GM18498 (cell line): ENCODE measurements at regions not wholly inside any gene's neighbourhood (a gene's known extent, or its start where the extent isn't known, plus 50 kb on each side); places are given as distances from the start of the nearest gene placed in this dataset.

Experiments used
- ATAC-seq: cut with Tn5 transposase; IDR thresholded peaks from one replicate; pipeline ENCODE4 v1.9.1; 2021; ENCODE audit warnings: mild to moderate bottlenecking, moderate library complexity; ENCODE audit not compliant: unreplicated experiment

DNA sequence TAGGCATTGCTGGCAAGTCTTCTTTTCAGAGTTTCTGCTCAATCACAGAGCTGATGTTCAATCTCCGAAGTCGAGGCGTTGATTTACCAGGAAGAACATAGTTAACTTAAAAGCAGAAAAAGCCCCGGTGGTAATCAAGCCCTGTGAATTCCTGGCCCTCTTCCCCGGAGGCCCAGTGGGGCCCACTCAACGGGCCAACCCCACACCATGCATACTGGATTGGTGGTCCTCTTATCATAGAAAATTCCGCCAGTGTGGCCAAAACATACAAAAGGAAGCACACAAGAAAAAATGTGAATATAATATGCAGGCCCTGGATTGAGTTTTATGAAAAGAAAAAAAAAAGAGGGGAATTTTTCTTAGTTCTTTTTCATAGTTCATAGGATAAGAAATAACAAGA, 873.0 kb upstream of the NR2F2 start:
- no peak for ATAC-seq

DNA sequence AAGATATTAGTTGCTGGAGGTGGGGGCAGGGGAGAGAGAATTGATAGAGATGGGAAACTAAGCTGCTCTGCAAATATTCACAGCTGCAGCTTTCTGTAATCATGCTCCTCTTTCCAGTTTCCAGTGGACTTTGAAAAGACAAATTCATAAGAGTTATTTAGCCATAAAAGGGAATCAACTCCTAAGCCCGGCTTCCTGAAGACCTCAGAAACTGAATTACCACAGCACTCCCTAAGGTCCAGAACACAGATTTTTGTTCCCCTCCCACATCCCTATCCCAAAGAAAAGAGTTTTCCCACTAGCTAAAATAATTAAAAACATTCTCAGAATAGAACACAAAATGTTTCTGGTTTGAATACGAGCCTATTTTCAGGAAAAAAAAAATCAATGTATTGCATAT, 871.8 kb upstream of the NR2F2 start:
- ATAC-seq, result no peak

- no peak for ATAC-seq
Measured at GRCh38 chr15:95459273-95459672, 871.2 kb upstream of the NR2F2 start.

GRCh38 chr15:95464509-95464908, 866.0 kb upstream of the NR2F2 start:
- ATAC-seq, result no peak

GRCh38 chr15:95468820-95469219, 861.7 kb upstream of the NR2F2 start:
- ATAC-seq, result no peak

- no peak for ATAC-seq
Measured at GRCh38 chr15:95469496-95470000, 861.0 kb upstream of the NR2F2 start.

DNA sequence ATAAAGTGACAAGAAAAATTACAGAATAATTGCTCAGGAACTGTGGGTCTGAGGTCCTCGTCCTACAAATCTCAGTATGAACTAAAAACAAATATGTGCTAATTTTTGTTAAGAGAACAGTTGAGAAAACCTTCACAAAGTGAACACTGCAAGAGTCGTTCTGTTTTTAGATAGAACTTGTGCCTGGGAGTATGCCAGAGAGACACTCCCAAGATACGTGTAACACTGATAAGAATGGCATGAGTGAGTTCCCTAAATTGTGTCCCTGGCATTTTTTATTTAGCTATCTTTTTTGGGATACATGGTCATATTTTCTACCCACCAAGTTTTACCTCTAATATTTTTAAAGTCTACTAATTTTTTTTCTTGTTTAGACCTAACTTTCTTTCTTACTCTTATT, 860.0 kb upstream of the NR2F2 start:
- no peak for ATAC-seq

- ATAC-seq, result no peak
Measured at GRCh38 chr15:95470997-95471689, 859.4 kb upstream of the NR2F2 start.

DNA sequence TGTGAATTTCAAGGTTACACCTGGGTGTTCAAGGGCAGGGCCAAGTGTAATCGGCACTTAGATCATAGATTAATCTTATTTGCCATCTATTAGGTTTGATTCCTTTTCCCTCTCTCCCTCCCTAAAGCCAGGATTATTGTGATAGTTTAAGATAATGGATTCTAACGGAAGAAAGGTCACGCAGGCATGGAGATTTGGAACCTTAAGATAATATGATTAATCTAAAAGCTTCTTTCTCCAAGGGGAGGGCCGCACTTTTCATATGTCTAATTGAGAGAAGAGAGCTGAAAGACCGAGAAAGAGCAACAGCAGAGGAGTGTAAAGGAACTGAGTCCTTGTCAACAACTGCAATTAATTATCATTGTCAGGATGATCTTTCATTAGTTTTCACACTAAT, 858.8 kb upstream of the NR2F2 start:
- ATAC-seq, result no peak

DNA sequence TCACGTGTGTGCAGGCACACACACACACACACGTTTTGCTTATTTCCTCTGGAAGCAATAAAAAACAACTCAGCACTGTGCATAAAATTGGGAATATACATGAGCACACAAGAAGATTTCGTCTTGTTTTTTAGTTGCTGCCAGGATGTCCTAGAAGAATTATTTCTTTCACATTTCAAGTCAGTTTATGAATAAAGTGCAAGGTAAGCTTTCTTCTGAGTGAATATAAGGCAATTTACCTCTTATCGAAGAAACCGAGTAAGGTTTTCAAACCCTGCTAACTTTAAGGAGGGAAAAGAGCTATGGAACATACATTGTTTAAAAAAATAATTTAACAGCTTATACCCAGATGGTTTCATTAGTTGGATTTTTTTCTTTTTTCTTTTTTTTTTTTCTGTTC, 855.4 kb upstream of the NR2F2 start:
- ATAC-seq, result no peak

DNA sequence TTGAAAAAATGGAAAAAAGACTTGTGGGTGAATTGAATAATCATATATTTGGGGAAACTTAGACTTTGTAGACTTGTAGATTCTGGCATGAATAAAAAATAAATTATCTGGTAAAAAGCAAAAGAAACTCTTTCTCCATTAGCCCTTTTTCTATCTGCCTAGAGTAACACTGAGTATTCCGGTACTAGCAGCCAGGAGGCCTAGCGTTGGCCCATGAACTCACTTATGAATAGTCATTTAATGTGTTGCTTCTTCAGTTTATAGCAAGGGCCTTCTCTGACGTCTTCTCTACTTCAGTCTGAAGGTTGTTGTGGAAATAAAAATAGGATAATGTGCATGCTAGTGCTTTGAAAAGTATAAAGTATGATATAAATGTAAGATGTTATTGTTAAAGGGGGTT, 851.2 kb upstream of the NR2F2 start:
- ATAC-seq, result no peak

GRCh38 chr15:95485367-95485766, 845.1 kb upstream of the NR2F2 start:
- no peak for ATAC-seq

GRCh38 chr15:95486224-95486623, 844.3 kb upstream of the NR2F2 start:
- no peak for ATAC-seq

- no peak for ATAC-seq
Measured at GRCh38 chr15:95489103-95489502, 841.4 kb upstream of the NR2F2 start.

DNA sequence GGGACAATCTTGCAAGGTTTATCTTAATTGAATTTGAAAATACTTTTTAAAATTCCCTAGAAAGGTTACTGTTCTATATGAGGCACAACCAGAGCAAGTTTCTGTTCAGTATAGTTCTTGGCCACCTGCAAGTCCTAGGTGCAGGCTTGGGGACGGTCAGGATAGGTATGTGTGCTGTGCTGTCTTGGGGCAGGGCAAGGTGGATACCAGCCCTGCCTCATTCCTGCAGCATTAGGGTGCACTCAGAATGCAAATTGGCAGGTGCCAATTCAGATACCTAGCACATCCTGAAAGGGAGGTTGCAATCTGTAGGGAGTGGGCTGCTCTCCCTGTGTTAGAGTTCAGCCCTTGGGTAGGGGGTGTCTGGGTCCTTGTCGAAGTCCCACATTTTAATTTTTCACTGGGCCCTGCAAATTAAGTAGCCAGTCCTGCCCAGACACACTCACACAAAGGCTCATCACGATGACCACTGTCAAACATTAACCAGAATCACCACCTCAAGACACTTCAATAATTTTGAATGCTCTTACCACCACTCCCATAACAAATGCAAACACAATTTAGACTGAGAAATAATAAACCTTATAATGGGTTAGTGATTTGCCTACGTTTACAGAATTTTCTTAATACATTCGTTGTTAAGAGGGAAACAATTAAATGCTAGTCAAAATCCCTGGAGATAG, 838.0 kb upstream of the NR2F2 start:
- ATAC-seq, result no peak

DNA sequence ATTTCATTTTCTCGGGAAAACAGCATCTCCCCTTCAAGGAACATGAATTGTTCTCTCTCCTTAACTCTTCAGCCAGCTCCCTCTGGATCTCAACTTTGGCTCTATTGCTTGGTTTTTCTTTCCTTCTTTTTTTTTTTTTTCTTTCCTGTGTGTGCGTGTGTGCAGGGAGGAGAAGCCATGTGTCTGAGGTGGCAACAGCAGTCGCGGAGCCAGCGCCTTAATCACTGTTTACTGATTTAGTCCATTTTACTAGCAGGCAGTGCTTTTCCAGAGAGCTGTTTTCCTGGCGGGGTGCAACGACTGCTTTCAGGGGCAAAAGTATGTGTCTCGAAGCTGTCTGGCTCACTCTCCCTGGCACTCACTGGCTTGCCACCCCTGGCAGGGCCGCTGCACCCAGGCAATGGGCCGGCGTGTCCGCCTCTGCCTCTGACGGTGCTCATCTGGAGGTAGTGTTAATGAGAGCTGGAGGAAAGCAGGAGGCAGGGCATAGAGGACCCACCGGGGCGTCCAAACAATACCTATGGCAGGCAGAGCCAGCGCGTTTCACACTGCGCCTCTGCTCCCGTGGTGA, 835.4 kb upstream of the NR2F2 start:
- ATAC-seq, result no peak

DNA sequence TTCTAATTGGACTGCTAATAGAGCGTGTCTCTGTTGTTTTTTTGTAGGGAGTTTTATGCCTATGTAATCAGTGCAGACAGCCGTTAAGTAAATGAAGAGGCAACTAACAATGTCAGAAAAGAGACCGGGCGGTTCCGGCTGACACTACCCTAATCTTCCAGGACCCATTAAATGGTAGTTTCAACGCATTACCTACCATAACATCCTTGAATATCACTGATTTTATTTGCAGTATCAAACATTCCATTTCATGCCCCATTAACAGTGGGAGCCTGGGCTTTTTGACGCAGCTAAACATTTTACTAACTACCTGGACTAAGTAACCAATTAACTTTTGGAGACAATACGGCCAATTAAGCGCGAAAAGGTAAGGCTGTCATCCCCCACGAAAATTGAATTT, 832.9 kb upstream of the NR2F2 start:
- no peak for ATAC-seq

GRCh38 chr15:95498961-95499360, 831.5 kb upstream of the NR2F2 start:
- ATAC-seq, result no peak

GRCh38 chr15:95499397-95499796, 831.1 kb upstream of the NR2F2 start:
- no peak for ATAC-seq

DNA sequence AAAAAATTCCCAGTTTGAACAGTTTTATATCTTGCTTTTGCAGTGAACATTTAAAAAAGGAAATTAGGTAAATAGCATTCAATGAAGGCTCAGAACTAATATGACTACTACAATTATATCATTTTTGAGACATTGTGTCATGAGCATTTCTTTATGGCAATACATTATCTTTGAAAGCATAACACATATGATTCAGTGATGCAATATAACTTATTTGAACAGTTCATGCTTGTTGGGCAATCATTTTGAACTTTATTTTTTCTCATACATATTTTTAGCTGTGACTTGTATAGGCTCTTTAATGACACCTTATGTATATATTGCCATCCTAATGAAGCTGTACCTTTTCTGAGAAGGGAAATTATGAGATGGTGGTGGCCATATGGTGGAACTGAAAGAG, 828.6 kb upstream of the NR2F2 start:
- no peak for ATAC-seq

GRCh38 chr15:95503107-95503506, 827.4 kb upstream of the NR2F2 start:
- ATAC-seq, result no peak

GRCh38 chr15:95503640-95504225, 826.8 kb upstream of the NR2F2 start:
- peak; percentile 56 for ATAC-seq
